RWPE2 (cell line): ENCODE measurements at regions not wholly inside any gene's neighbourhood (a gene's known extent, or its start where the extent isn't known, plus 50 kb on each side); places are given as distances from the start of the nearest gene placed in this dataset.

ENCODE experiments used
- ATAC-seq: fragments of 200-7000 bp; cut with Tn5 transposase; 3 replicates; pipeline ENCODE4 v1.9.1; 2021; ENCODE audit warnings: low read depth
- DNase-seq: peaks from one replicate; pipeline ENCODE4 v3.0.0-alpha.2; 2020; ENCODE audit warnings: low spot score
- H3K27ac ChIP-seq: fragments of 450-650 bp; 2 replicates; pipeline ENCODE4 v1.5.1; 2017; ENCODE audit warnings: mild to moderate bottlenecking; ENCODE audit not compliant: poor library complexity, severe bottlenecking
- H3K27me3 ChIP-seq: fragments of 250-450 bp; sonication (Bioruptor Pico); 2 replicates; pipeline ENCODE4 v1.5.1; 2021; ENCODE audit warnings: mild to moderate bottlenecking, moderate library complexity; ENCODE audit not compliant: insufficient read depth, poor library complexity, severe bottlenecking
- H3K36me3 ChIP-seq: fragments of 250-450 bp; sonication (Bioruptor Pico); 2 replicates; pipeline ENCODE4 v1.5.1; 2020; ENCODE audit warnings: low read depth, mild to moderate bottlenecking, moderate library complexity
- H3K4me1 ChIP-seq: fragments of 250-450 bp; sonication (Bioruptor Pico); 2 replicates; pipeline ENCODE4 v1.5.1; 2021; ENCODE audit warnings: mild to moderate bottlenecking, moderate library complexity; ENCODE audit not compliant: insufficient read depth, poor library complexity, severe bottlenecking
- H3K4me3 ChIP-seq: fragments of 250-450 bp; sonication (Bioruptor Pico); 2 replicates; pipeline ENCODE4 v1.5.1; 2021; ENCODE audit warnings: mild to moderate bottlenecking, moderate library complexity; ENCODE audit not compliant: severe bottlenecking
- H3K9me3 ChIP-seq: fragments of 250-450 bp; sonication (Bioruptor Pico); 2 replicates; pipeline ENCODE4 v1.5.1; 2021; ENCODE audit warnings: mild to moderate bottlenecking, moderate library complexity; ENCODE audit not compliant: severe bottlenecking
- CTCF ChIP-seq: fragments of 450-650 bp; IDR thresholded peaks from one replicate; pipeline ENCODE4 v1.5.1; 2017; ENCODE audit warnings: mild to moderate bottlenecking, moderate library complexity; ENCODE audit not compliant: poor library complexity, severe bottlenecking

DNA sequence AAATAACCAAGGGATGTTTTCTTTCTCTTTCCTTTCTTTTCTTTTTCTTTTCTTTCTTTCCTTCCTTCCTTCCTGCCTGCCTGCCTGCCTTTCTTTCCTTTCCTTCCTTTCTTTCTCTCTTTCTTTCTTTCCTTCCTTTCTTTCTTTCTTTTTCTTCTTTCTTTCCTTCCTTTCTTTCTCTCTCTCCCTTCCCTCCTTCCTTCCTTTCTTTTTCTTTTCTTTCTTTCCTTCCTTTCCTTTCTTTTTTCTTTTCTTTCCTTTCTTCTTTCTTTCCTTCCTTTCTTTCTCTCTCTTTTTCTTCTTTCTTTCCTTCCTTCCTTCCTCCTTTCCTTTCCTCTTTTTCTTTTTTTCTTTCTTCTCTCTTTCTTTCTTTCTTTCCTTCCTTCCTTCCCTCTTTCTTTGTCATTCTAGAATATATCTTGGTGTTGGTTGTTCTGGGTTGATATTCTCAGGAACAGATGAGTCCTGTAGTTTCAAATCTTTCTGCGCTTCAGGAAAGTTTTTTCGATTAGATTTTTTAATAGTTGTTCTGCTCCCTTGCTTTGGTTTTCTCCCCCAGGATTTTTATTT, 101.5 kb upstream of the FBXO11 start:
- Histone ChIP-seq H3K27ac (no peak overlapping the region), H3K4me3 (no peak overlapping the region), H3K4me1 (no peaks in the 10 kb centered on the region), H3K9me3 (no peaks in the 10 kb centered on the region), H3K27me3 (no peaks in the 10 kb centered on the region), H3K36me3 (no peaks in the 10 kb centered on the region)
- no peak for TF ChIP-seq CTCF
- ATAC-seq (no peak), DNase-seq (no peak)

GRCh38 chr2:48009256-48009655, 103.0 kb upstream of the FBXO11 start:
- no peaks in the 10 kb centered on the region for H3K4me1 ChIP-seq
- no peak overlapping the region for H3K27ac ChIP-seq
- no peak for TF ChIP-seq CTCF
- H3K27me3 ChIP-seq = no peaks in the 10 kb centered on the region
- H3K4me3 ChIP-seq = no peak overlapping the region
- no peaks in the 10 kb centered on the region for H3K9me3 ChIP-seq
- DNase-seq (no peak), ATAC-seq (no peak)
- no peaks in the 10 kb centered on the region for H3K36me3 ChIP-seq

GRCh38 chr2:48015421-48015820, 109.1 kb upstream of the FBXO11 start:
- Histone ChIP-seq H3K27me3 (no peaks in the 10 kb centered on the region), H3K27ac (no peak overlapping the region), H3K4me1 (no peaks in the 10 kb centered on the region), H3K36me3 (no peaks in the 10 kb centered on the region), H3K4me3 (no peak overlapping the region), H3K9me3 (no peaks in the 10 kb centered on the region)
- ATAC-seq (no peak), DNase-seq (no peak)
- TF ChIP-seq CTCF = no peak

GRCh38 chr2:48016225-48017019, 110.1 kb upstream of the FBXO11 start:
- peak; percentile 20 for TF ChIP-seq CTCF
- H3K4me3 ChIP-seq = no peak overlapping the region
- H3K27me3 ChIP-seq = no peaks in the 10 kb centered on the region
- H3K9me3 ChIP-seq = no peaks in the 10 kb centered on the region
- H3K4me1 ChIP-seq = no peaks in the 10 kb centered on the region
- DNase-seq (no peak), ATAC-seq (no peak)
- H3K27ac ChIP-seq = no peak overlapping the region
- no peaks in the 10 kb centered on the region for H3K36me3 ChIP-seq

GRCh38 chr2:48017136-48017535, 110.8 kb upstream of the FBXO11 start:
- DNase-seq = no peak
- H3K4me3 ChIP-seq = no peak overlapping the region

More at GRCh38 chr2:48017136-48017535, 110.8 kb upstream of the FBXO11 start:
- Histone ChIP-seq H3K27ac (no peak overlapping the region), H3K27me3 (no peaks in the 10 kb centered on the region), H3K4me1 (no peaks in the 10 kb centered on the region), H3K9me3 (no peaks in the 10 kb centered on the region), H3K36me3 (no peaks in the 10 kb centered on the region)
- ATAC-seq = no peak
- no peak for TF ChIP-seq CTCF
